WERI-Rb-1 (cell line): ENCODE measurements at regions not wholly inside any gene's neighbourhood (a gene's known extent, or its start where the extent isn't known, plus 50 kb on each side); places are given as distances from the start of the nearest gene placed in this dataset.

Experiments used
- DNase-seq: peaks from one replicate; pipeline ENCODE4 v3.0.0-alpha.2; 2020
- H3K27ac ChIP-seq: fragments of 250-450 bp; sonication (Bioruptor Pico); 2 replicates; pipeline ENCODE4 v1.5.1; 2020; ENCODE audit warnings: mild to moderate bottlenecking, moderate library complexity
- H3K27me3 ChIP-seq: fragments of 250-450 bp; sonication (Bioruptor Pico); 2 replicates; pipeline ENCODE4 v1.5.1; 2021; ENCODE audit warnings: mild to moderate bottlenecking, low read depth, moderate library complexity; ENCODE audit not compliant: insufficient read depth, severe bottlenecking
- H3K36me3 ChIP-seq: fragments of 250-450 bp; sonication (Bioruptor Pico); 2 replicates; pipeline ENCODE4 v1.5.1; 2020; ENCODE audit warnings: mild to moderate bottlenecking, moderate library complexity
- H3K4me3 ChIP-seq: 2 replicates; pipeline ENCODE4 v1.5.1; 2011; ENCODE audit warnings: low read depth, mild to moderate bottlenecking, control low read depth, low read length
- H3K9me3 ChIP-seq: fragments of 250-450 bp; sonication (Bioruptor Pico); 2 replicates; pipeline ENCODE4 v1.5.1; 2021; ENCODE audit warnings: mild to moderate bottlenecking, moderate library complexity; ENCODE audit not compliant: severe bottlenecking
- CTCF ChIP-seq: IDR thresholded peaks from 2 replicates; pipeline ENCODE4 v1.5.1; 2011; ENCODE audit warnings: low read depth, mild to moderate bottlenecking, control low read depth, inconsistent platforms, low read length

- Histone ChIP-seq H3K27ac (no peak overlapping the region), H3K36me3 (no peaks in the 10 kb centered on the region), H3K4me3 (no peak overlapping the region), H3K9me3 (peaks cover 7% of the 10 kb centered on the region), H3K27me3 (peaks cover 63% of the 10 kb centered on the region)
- TF ChIP-seq CTCF: no peak
- DNase-seq: no peak
Measured at GRCh38 chr15:97874139-97874538, 86.4 kb upstream of the ARRDC4 start.

GRCh38 chr15:97875025-97875512, 85.4 kb upstream of the ARRDC4 start:
- DNase-seq: no peak
- no peak for TF ChIP-seq CTCF
- Histone ChIP-seq H3K4me3 (no peak overlapping the region), H3K36me3 (no peaks in the 10 kb centered on the region), H3K9me3 (peaks cover 7% of the 10 kb centered on the region), H3K27me3 (peaks cover 70% of the 10 kb centered on the region), H3K27ac (no peak overlapping the region)

GRCh38 chr15:97875513-97876280, 84.8 kb upstream of the ARRDC4 start:
- Histone ChIP-seq H3K36me3 (no peaks in the 10 kb centered on the region), H3K27me3 (peaks cover 71% of the 10 kb centered on the region), H3K27ac (no peak overlapping the region), H3K9me3 (peaks cover 7% of the 10 kb centered on the region), H3K4me3 (no peak overlapping the region)
- DNase-seq: no peak
- no peak for TF ChIP-seq CTCF

GRCh38 chr15:97876281-97876675, 84.2 kb upstream of the ARRDC4 start:
- no peak overlapping the region for H3K4me3 ChIP-seq
- no peak for TF ChIP-seq CTCF
- no peak overlapping the region for H3K27ac ChIP-seq
- H3K36me3 ChIP-seq: no peaks in the 10 kb centered on the region
- DNase-seq: no peak
- H3K27me3 ChIP-seq: peaks cover 68% of the 10 kb centered on the region
- peaks cover 7% of the 10 kb centered on the region for H3K9me3 ChIP-seq

- no peak for TF ChIP-seq CTCF
- no peak for DNase-seq
- Histone ChIP-seq H3K27me3 (peaks cover 44% of the 10 kb centered on the region), H3K36me3 (no peaks in the 10 kb centered on the region), H3K4me3 (no peak overlapping the region), H3K27ac (no peak overlapping the region), H3K9me3 (no peaks in the 10 kb centered on the region)
Measured at GRCh38 chr15:97881346-97881965, 79.0 kb upstream of the ARRDC4 start.
